ENCODE measurements at regions not wholly inside any gene's neighbourhood (a gene's known extent, or its start where the extent isn't known, plus 50 kb on each side); places are given as distances from the start of the nearest gene placed in this dataset.
A peak's percentile ranks its signal among the peaks of the same experiment; 100 is the strongest.

- H3K4me1 ChIP-seq (ENCODE audit: control insufficient read depth in 4 of 4, insufficient read depth in 4 of 4, low read length in 3 of 4), result no peaks in the 10 kb centered on the region
These were observed 667.6 kb downstream of the TENT5A start for GRCh38 chr6:81084776-81085430.

GRCh38 chr6:81075974-81076373 is 676.5 kb downstream of the TENT5A start:
- WGBS, result 61% methylated on average over 5 of the region's 5 CpGs
- no peak for DNase-seq (ENCODE audit: low spot score)
- Histone ChIP-seq H3K4me1 (ENCODE audit: control insufficient read depth in 4 of 4, insufficient read depth in 4 of 4, low read length in 3 of 4) (no peaks in the 10 kb centered on the region), H3K27ac (ENCODE audit: low read depth in 1 of 2, low read length in 2 of 2) (no peak overlapping the region), H3K9me3 (ENCODE audit: control insufficient read depth in 4 of 4, low read length in 3 of 4) (no peaks in the 10 kb centered on the region), H3K36me3 (ENCODE audit: control insufficient read depth in 4 of 4, insufficient read depth in 3 of 4, low read depth in 1 of 4, low read length in 3 of 4) (no peaks in the 10 kb centered on the region), H3K27me3 (ENCODE audit: control insufficient read depth in 4 of 4, insufficient read depth in 4 of 4, low read length in 3 of 4) (peaks cover 0 to 5% (median 0%) of the 10 kb centered on the region in 4 donors), H3K4me3 (ENCODE audit: low read depth in 1 of 3, low read length in 3 of 3) (no peak overlapping the region), H3K9ac (ENCODE audit: low read depth in 1 of 2, low read length in 2 of 2) (no peak overlapping the region)
- TF ChIP-seq TAF1 (conservative IDR thresholded peaks at IDR 0.05) (no peak), SP1 (IDR thresholded peaks at IDR 0.05) (no peak), RAD21 (IDR thresholded peaks at IDR 0.05) (peak; percentile 28 to 49), GABPA (IDR thresholded peaks at IDR 0.05 in 1 of 2, conservative IDR thresholded peaks at IDR 0.05 in 1 of 2) (no peak)
- TF ChIP-seq, protein P1, sequence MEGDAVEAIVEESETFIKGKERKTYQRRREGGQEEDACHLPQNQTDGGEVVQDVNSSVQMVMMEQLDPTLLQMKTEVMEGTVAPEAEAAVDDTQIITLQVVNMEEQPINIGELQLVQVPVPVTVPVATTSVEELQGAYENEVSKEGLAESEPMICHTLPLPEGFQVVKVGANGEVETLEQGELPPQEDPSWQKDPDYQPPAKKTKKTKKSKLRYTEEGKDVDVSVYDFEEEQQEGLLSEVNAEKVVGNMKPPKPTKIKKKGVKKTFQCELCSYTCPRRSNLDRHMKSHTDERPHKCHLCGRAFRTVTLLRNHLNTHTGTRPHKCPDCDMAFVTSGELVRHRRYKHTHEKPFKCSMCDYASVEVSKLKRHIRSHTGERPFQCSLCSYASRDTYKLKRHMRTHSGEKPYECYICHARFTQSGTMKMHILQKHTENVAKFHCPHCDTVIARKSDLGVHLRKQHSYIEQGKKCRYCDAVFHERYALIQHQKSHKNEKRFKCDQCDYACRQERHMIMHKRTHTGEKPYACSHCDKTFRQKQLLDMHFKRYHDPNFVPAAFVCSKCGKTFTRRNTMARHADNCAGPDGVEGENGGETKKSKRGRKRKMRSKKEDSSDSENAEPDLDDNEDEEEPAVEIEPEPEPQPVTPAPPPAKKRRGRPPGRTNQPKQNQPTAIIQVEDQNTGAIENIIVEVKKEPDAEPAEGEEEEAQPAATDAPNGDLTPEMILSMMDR (IDR thresholded peaks at IDR 0.05; ENCODE audit: low read depth, low read length, missing input control), result peak; percentile 20

More at GRCh38 chr6:81084776-81085430, 667.6 kb downstream of the TENT5A start:
- TF ChIP-seq TAF1 (conservative IDR thresholded peaks at IDR 0.05), result no peak
- TF ChIP-seq, protein P2, sequence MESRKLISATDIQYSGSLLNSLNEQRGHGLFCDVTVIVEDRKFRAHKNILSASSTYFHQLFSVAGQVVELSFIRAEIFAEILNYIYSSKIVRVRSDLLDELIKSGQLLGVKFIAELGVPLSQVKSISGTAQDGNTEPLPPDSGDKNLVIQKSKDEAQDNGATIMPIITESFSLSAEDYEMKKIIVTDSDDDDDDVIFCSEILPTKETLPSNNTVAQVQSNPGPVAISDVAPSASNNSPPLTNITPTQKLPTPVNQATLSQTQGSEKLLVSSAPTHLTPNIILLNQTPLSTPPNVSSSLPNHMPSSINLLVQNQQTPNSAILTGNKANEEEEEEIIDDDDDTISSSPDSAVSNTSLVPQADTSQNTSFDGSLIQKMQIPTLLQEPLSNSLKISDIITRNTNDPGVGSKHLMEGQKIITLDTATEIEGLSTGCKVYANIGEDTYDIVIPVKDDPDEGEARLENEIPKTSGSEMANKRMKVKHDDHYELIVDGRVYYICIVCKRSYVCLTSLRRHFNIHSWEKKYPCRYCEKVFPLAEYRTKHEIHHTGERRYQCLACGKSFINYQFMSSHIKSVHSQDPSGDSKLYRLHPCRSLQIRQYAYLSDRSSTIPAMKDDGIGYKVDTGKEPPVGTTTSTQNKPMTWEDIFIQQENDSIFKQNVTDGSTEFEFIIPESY (IDR thresholded peaks at IDR 0.05), result no peak
- no peak for TF ChIP-seq REST (IDR thresholded peaks at IDR 0.05)
- peaks cover 0 to 5% (median 0%) of the 10 kb centered on the region in 4 donors for H3K27me3 ChIP-seq (ENCODE audit: control insufficient read depth in 4 of 4, insufficient read depth in 4 of 4, low read length in 3 of 4)
- no peak overlapping the region for H3K9ac ChIP-seq (ENCODE audit: low read depth in 1 of 2, low read length in 2 of 2)
- no peaks in the 10 kb centered on the region for H3K9me3 ChIP-seq (ENCODE audit: control insufficient read depth in 4 of 4, low read length in 3 of 4)
- DNase-seq (ENCODE audit: low spot score), result no peak
- H3K4me3 ChIP-seq (ENCODE audit: low read depth in 1 of 3, low read length in 3 of 3), result no peak overlapping the region
- H3K36me3 ChIP-seq (ENCODE audit: control insufficient read depth in 4 of 4, insufficient read depth in 3 of 4, low read depth in 1 of 4, low read length in 3 of 4), result no peaks in the 10 kb centered on the region
- 79% methylated on average over 6 of the region's 6 CpGs for WGBS
- no peak overlapping the region for H3K27ac ChIP-seq (ENCODE audit: low read depth in 1 of 2, low read length in 2 of 2)

- Histone ChIP-seq H3K36me3 (ENCODE audit: control insufficient read depth in 4 of 4, insufficient read depth in 3 of 4, low read depth in 1 of 4, low read length in 3 of 4) (no peaks in the 10 kb centered on the region), H3K4me3 (ENCODE audit: low read depth in 1 of 3, low read length in 3 of 3) (no peak overlapping the region), H3K4me1 (ENCODE audit: control insufficient read depth in 4 of 4, insufficient read depth in 4 of 4, low read length in 3 of 4) (no peaks in the 10 kb centered on the region), H3K27ac (ENCODE audit: low read depth in 1 of 2, low read length in 2 of 2) (no peak overlapping the region), H3K9ac (ENCODE audit: low read depth in 1 of 2, low read length in 2 of 2) (no peak overlapping the region), H3K9me3 (ENCODE audit: control insufficient read depth in 4 of 4, low read length in 3 of 4) (no peaks in the 10 kb centered on the region), H3K27me3 (ENCODE audit: control insufficient read depth in 4 of 4, insufficient read depth in 4 of 4, low read length in 3 of 4) (no peaks in the 10 kb centered on the region)
- no peak for DNase-seq (ENCODE audit: low spot score)
- TF ChIP-seq ATF3 (IDR thresholded peaks at IDR 0.05) (no peak), SP1 (IDR thresholded peaks at IDR 0.05) (no peak), HNF4G (IDR thresholded peaks at IDR 0.05) (no peak), GABPA (IDR thresholded peaks at IDR 0.05 in 1 of 2, conservative IDR thresholded peaks at IDR 0.05 in 1 of 2) (no peak), TAF1 (conservative IDR thresholded peaks at IDR 0.05) (no peak), NR2F2 (IDR thresholded peaks at IDR 0.05) (no peak), RAD21 (IDR thresholded peaks at IDR 0.05) (no peak), EGR1 (IDR thresholded peaks at IDR 0.05; ENCODE audit: low read depth in 2 of 2) (no peak)
- TF ChIP-seq, protein P3, sequence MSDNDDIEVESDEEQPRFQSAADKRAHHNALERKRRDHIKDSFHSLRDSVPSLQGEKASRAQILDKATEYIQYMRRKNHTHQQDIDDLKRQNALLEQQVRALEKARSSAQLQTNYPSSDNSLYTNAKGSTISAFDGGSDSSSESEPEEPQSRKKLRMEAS (IDR thresholded peaks at IDR 0.05), result no peak
- TF ChIP-seq, protein P1 (IDR thresholded peaks at IDR 0.05; ENCODE audit: low read depth, low read length, missing input control), result no peak
These were observed 679.2 kb downstream of the TENT5A start for GRCh38 chr6:81073318-81073717.
